Transverse colon (tissue), 4 donors: ENCODE measurements at regions not wholly inside any gene's neighbourhood (a gene's known extent, or its start where the extent isn't known, plus 50 kb on each side); places are given as distances from the start of the nearest gene placed in this dataset.
A peak's percentile ranks its signal among the peaks of the same experiment; 100 is the strongest.

Experiments used
- DNase-seq: peaks from one replicate; pipeline ENCODE4 v3.0.0-alpha.2; 2019
- H3K27ac ChIP-seq, 4 donors: fragments of 200-600 bp; sonication (generic); 2 replicates each; pipeline ENCODE4 v1.5.1; 2016 to 2018; ENCODE audit warnings: inconsistent platforms in 4 of 4
- H3K27me3 ChIP-seq: fragments of 200-600 bp; sonication (generic); 2 replicates; pipeline ENCODE4 v1.5.1; 2017; ENCODE audit warnings: inconsistent platforms
- H3K36me3 ChIP-seq, 4 donors: fragments of 200-600 bp; sonication (generic); 2 replicates each; pipeline ENCODE4 v1.5.1; 2017 to 2019; ENCODE audit warnings: inconsistent platforms in 4 of 4
- H3K4me1 ChIP-seq, 4 donors: fragments of 200-600 bp; sonication (generic); 2 replicates each; pipeline ENCODE4 v1.5.1; 2017 to 2020; ENCODE audit warnings: inconsistent platforms in 4 of 4
- H3K4me3 ChIP-seq, 4 donors: fragments of 200-600 bp; sonication (generic); 1 replicate in 1 of 4; 2 replicates in 3 of 4; pipeline versions ENCODE4 v1.5.1 to v1.6.1; 2017 to 2019; ENCODE audit warnings: inconsistent platforms in 4 of 4
- H3K9me3 ChIP-seq, 2 donors: fragments of 200-600 bp; sonication (generic); 2 replicates each; pipeline ENCODE4 v1.5.1; 2017 to 2019; ENCODE audit warnings: inconsistent platforms in 2 of 2
- EP300 ChIP-seq: sonication (generic); formaldehyde crosslinking; IDR thresholded peaks from one replicate; pipeline ENCODE4 v1.6.1; 2017; ENCODE audit warnings: antibody characterized with exemption, low read depth
- POLR2A ChIP-seq: fragments of 450-650 bp; IDR thresholded peaks from one replicate; pipeline ENCODE4 v1.6.1; 2016; ENCODE audit warnings: antibody characterized with exemption, mild to moderate bottlenecking, moderate library complexity
- POLR2AphosphoS5 ChIP-seq, 3 donors: sonication (generic); formaldehyde crosslinking; IDR thresholded peaks; one replicate each; pipeline ENCODE4 v1.6.1; 2016; ENCODE audit warnings: antibody characterized with exemption in 3 of 3
- WGBS, 2 donors: methylation state at CpG; one replicate each; pipeline ENCODE4 v1.1.5; 2018; ENCODE audit warnings: low coverage in 1 of 2; 5-methylcytosine and 5-hydroxymethylcytosine counted together
- in situ Hi-C, 4 donors: fragments of 200-750 bp; cut with MboI; loops; one replicate each; pipeline versions ENCODE4 v1.15.0 to v1.15.1; 2017; ENCODE audit warnings: low sequenced_read_pairs in 3 of 4, low pct_ligation_motif_present in 1 of 4, low pct_unique_long_range_greater_than_20kb in 1 of 4
- intact Hi-C: fragments of 100-400 bp; cut with DNase I; formaldehyde crosslinking; loops from one replicate; pipeline ENCODE4 v1.15.1; 2023; ENCODE audit warnings: low total_unique reads
- TF ChIP-seq, protein P1 (sequence below), 5 experiments: fragments of 200-600 bp in 3 of 5; fragments of 450-650 bp in 2 of 5; sonication (generic) in 3 of 5; IDR thresholded peaks; 1 replicate in 2 of 5; 2 replicates in 3 of 5; pipeline ENCODE4 v1.5.1; 2016 to 2017; ENCODE audit warnings: antibody characterized with exemption in 5 of 5, inconsistent platforms in 3 of 5, mild to moderate bottlenecking in 2 of 5, moderate library complexity in 1 of 5

DNA sequence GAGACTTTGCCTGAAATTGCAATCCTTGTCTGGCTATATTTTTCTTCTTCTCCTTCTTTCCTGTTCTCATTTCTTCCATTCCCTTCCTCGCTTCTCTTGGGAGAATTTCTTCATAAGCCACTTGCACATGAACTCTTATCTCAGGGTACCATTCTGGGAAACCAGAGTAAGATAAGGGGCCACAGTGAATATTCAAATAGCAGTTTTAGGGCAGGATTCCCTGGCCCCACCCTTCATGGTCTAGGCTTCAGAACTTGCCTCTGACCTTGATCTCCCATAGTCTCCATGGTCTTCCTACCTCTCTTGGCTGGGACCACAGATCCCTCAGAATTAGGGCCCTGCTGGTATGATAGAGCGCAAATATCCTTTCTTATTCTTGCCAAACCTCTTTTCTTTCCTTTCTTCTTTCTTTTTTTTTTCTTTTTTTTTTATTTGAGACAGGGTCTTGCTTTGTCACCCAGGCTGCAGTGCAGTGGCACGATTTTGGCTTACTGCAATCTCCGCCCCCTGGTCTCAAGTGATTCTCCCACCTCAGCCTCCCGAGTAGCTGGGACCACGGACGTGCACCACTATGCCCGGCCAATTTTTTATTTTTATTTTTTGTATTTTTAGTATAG, 123.0 kb upstream of the CITED2 start:
- H3K36me3 ChIP-seq, result no peaks in the 10 kb centered on the region
- H3K9me3 ChIP-seq, result no peaks in the 10 kb centered on the region
- no peaks in the 10 kb centered on the region for H3K4me1 ChIP-seq
- TF ChIP-seq EP300 (no peak), POLR2A (no peak), POLR2AphosphoS5 (IDR thresholded peaks at IDR 0.05) (no peak)
- TF ChIP-seq, protein P1, sequence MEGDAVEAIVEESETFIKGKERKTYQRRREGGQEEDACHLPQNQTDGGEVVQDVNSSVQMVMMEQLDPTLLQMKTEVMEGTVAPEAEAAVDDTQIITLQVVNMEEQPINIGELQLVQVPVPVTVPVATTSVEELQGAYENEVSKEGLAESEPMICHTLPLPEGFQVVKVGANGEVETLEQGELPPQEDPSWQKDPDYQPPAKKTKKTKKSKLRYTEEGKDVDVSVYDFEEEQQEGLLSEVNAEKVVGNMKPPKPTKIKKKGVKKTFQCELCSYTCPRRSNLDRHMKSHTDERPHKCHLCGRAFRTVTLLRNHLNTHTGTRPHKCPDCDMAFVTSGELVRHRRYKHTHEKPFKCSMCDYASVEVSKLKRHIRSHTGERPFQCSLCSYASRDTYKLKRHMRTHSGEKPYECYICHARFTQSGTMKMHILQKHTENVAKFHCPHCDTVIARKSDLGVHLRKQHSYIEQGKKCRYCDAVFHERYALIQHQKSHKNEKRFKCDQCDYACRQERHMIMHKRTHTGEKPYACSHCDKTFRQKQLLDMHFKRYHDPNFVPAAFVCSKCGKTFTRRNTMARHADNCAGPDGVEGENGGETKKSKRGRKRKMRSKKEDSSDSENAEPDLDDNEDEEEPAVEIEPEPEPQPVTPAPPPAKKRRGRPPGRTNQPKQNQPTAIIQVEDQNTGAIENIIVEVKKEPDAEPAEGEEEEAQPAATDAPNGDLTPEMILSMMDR (IDR thresholded peaks at IDR 0.05), result no peak
- H3K27ac ChIP-seq, result no peak overlapping the region
- DNase-seq, result no peak
- in situ Hi-C loops (no loop called here), intact Hi-C loops (no loop called here)
- H3K27me3 ChIP-seq, result no peaks in the 10 kb centered on the region
- no peak overlapping the region for H3K4me3 ChIP-seq
- WGBS, 2 donors, result 90 to 95% methylated on average over 8 of the region's 8 CpGs

DNA sequence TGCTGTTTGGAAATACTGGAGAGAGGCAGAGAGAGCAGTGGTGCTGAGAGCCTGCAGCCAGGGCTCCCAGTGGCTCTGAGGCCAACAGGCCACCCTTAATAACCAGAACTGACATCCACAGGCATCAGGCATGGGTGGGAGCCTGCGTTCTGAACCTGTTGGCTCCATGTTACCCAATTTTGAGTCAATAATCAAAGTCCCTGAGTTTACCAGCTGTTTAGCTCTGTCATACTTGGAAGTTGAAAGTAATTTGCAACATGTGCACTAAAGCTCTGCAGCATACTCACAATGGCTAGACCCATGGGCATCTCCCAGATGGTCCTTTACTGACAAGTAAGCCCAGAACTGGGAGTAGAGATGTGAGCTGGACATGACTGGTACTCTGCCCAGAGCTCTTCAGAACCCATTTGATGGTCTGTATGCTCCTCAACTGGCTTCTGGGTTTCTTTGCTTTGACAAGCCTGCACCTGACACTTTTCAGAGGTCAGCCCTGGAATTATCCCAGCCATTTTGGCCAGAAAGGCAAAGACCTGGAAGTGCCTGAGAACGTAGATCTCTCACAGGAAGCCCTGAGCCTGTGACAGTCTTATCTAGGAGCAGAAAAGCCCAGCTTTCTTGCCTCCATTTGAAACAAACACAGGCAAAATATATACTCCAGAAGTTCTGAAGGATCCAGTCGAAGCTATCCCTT, 122.4 kb upstream of the CITED2 start:
- DNase-seq, result no peak
- no peaks in the 10 kb centered on the region for H3K27me3 ChIP-seq
- H3K4me3 ChIP-seq, result no peak overlapping the region
- no peaks in the 10 kb centered on the region for H3K9me3 ChIP-seq
- no peak overlapping the region for H3K27ac ChIP-seq
- TF ChIP-seq, protein P1 (IDR thresholded peaks at IDR 0.05), result no peak
- TF ChIP-seq POLR2AphosphoS5 (IDR thresholded peaks at IDR 0.05) (no peak), POLR2A (no peak), EP300 (no peak)
- no peaks in the 10 kb centered on the region for H3K4me1 ChIP-seq
- WGBS, 2 donors, result 87% methylated on average over 3 of the region's 3 CpGs; no CpG with 5 or more reads in 1 of the 2 donors
- in situ Hi-C loops (no loop called here), intact Hi-C loops (no loop called here)
- no peaks in the 10 kb centered on the region for H3K36me3 ChIP-seq

DNA sequence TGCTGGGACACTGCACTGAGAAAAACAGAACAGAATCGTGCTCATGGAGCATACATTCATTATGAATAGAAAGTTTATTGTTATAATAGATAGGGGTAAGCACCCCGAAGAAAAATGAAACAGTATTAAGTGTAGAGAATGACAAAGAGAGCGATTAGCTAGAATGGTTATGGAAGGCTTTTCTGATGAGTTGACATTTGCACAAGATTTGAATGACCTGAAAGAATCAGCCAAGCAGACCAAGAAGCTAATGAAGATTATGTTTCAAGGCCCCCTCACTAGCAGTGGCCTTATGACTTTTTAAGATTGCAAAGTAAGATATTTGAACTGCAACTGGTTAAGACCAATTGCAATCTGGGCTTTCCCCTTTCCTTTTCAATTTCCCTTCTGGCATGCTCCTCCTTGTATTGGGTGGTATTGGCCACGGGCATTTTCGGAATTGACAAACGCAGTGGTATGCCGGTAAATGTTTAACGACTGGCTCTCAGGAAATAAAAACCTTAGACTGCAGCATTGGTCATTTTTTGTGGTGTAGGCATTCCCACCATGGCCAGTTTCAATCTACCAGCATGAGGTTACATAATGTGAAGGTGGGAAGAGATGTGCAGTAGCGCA, 120.0 kb upstream of the CITED2 start:
- H3K4me3 ChIP-seq, result no peak overlapping the region
- intact Hi-C loops (no loop called here), in situ Hi-C loops (no loop called here)
- TF ChIP-seq, protein P1 (IDR thresholded peaks at IDR 0.05), result no peak
- TF ChIP-seq EP300 (no peak), POLR2A (no peak)
- H3K4me1 ChIP-seq, result no peaks in the 10 kb centered on the region
- H3K27me3 ChIP-seq, result no peaks in the 10 kb centered on the region
- no peak for DNase-seq
- no peak overlapping the region for H3K27ac ChIP-seq
- H3K36me3 ChIP-seq, result no peaks in the 10 kb centered on the region
- H3K9me3 ChIP-seq, result no peaks in the 10 kb centered on the region
- 86 to 94% methylated on average over 3 to 9 of the region's 9 CpGs for WGBS, 2 donors

DNA sequence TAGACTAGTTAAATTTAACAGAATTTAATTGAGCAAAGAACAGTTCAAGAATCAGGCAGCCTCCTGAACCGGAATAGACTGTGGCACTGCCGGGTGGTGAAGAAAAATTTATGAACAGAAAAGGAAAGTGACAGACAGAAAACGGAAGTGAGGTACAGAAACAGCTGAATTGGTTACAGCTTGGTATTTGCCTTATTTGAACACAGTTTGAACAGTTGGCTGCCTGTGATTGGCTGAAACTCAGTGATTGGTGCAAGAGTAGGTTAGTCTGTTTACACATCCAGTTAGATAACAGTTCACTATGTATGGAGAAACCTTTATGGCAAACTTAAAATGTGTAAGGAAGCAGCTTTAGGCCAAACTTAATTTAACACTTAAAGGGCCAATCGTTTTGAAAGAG, 116.0 kb upstream of the CITED2 start:
- DNase-seq, result peak; percentile 24
- 51 to 54% methylated on average over 4 of the region's 4 CpGs for WGBS, 2 donors

More for the DNA sequence above, 116.0 kb upstream of the CITED2 start:
- H3K4me3 ChIP-seq, result no peak overlapping the region
- intact Hi-C loops, result no loop called here
- in situ Hi-C loops, result no loop called here
- H3K36me3 ChIP-seq, result no peaks in the 10 kb centered on the region
- H3K9me3 ChIP-seq, result no peaks in the 10 kb centered on the region
- TF ChIP-seq, protein P1 (IDR thresholded peaks at IDR 0.05), result no peak
- TF ChIP-seq EP300, result no peak
- no peak for TF ChIP-seq POLR2A
- no peak for TF ChIP-seq POLR2AphosphoS5 (IDR thresholded peaks at IDR 0.05)
- no peaks in the 10 kb centered on the region for H3K4me1 ChIP-seq
- H3K27me3 ChIP-seq, result no peaks in the 10 kb centered on the region
- no peak overlapping the region for H3K27ac ChIP-seq
